MM.1S (cell line): ENCODE measurements at regions not wholly inside any gene's neighbourhood (a gene's known extent, or its start where the extent isn't known, plus 50 kb on each side); places are given as distances from the start of the nearest gene placed in this dataset.

ENCODE experiments used
- DNase-seq: peaks from one replicate; pipeline ENCODE4 v3.0.0-alpha.2; 2015
- H2AFZ ChIP-seq: fragments of 300-600 bp; sonication (generic); 2 replicates; pipeline ENCODE4 v1.6.0; 2016; ENCODE audit warnings: antibody characterized with exemption, low read length
- H3F3A ChIP-seq: fragments of 300-600 bp; sonication (generic); 2 replicates; pipeline ENCODE4 v1.6.1; 2016; ENCODE audit warnings: mild to moderate bottlenecking, antibody characterized with exemption, low read length, moderate library complexity, mixed read lengths; ENCODE audit not compliant: insufficient read depth
- H3K27ac ChIP-seq: fragments of 300-600 bp; sonication (generic); 2 replicates; pipeline ENCODE4 v1.5.1; 2016; ENCODE audit warnings: mild to moderate bottlenecking, low read length
- H3K27me3 ChIP-seq: fragments of 300-600 bp; sonication (generic); replicated peaks from 2 replicates; pipeline ENCODE4 v1.6.0; 2016; ENCODE audit warnings: low read length; ENCODE audit not compliant: insufficient read depth
- H3K36me3 ChIP-seq: fragments of 300-600 bp; sonication (generic); replicated peaks from 2 replicates; pipeline ENCODE4 v1.6.1; 2016; ENCODE audit warnings: mild to moderate bottlenecking, low read length, mixed read lengths; ENCODE audit not compliant: insufficient read depth
- H3K4me1 ChIP-seq: fragments of 300-600 bp; sonication (generic); 2 replicates; pipeline ENCODE4 v1.6.1; 2016; ENCODE audit warnings: low read length, mixed read lengths
- H3K4me2 ChIP-seq: fragments of 300-600 bp; sonication (generic); 2 replicates; pipeline ENCODE4 v1.6.0; 2016; ENCODE audit warnings: low read depth, low read length
- H3K4me3 ChIP-seq: fragments of 300-600 bp; sonication (generic); 2 replicates; pipeline ENCODE4 v1.5.1; 2016; ENCODE audit warnings: low read length, mixed read lengths
- H3K79me2 ChIP-seq: fragments of 300-600 bp; sonication (generic); 2 replicates; pipeline ENCODE4 v1.6.1; 2016; ENCODE audit warnings: mixed run types, low read length, mixed read lengths
- H3K9ac ChIP-seq: fragments of 300-600 bp; sonication (generic); 2 replicates; pipeline ENCODE4 v1.6.1; 2016; ENCODE audit warnings: low read length, mixed read lengths
- H3K9me2 ChIP-seq: fragments of 300-600 bp; sonication (generic); replicated peaks from 2 replicates; pipeline ENCODE4 v1.6.1; 2016; ENCODE audit warnings: mild to moderate bottlenecking, low read length, mixed read lengths; ENCODE audit not compliant: insufficient read depth
- H3K9me3 ChIP-seq: fragments of 300-600 bp; sonication (generic); replicated peaks from 2 replicates; pipeline ENCODE4 v1.6.1; 2016; ENCODE audit warnings: mild to moderate bottlenecking, low read length, mixed read lengths; ENCODE audit not compliant: insufficient read depth
- H4K20me1 ChIP-seq: fragments of 300-600 bp; sonication (generic); 2 replicates; pipeline ENCODE4 v1.6.1; 2016; ENCODE audit warnings: mild to moderate bottlenecking, low read length, moderate library complexity, mixed read lengths; ENCODE audit not compliant: insufficient read depth
- EZH2 ChIP-seq: fragments of 300-600 bp; sonication (generic); optimal IDR thresholded peaks from 2 replicates; pipeline ENCODE3; 2017; ENCODE audit warnings: low read depth, mild to moderate bottlenecking, antibody characterized with exemption, low read length, mixed read lengths
- EZH2phosphoT487 ChIP-seq: fragments of 300-600 bp; sonication (generic); IDR thresholded peaks from 2 replicates; pipeline ENCODE4 v1.6.1; 2018; ENCODE audit warnings: antibody characterized with exemption, low read length
- TF ChIP-seq, protein P1 (sequence below): fragments of 300-600 bp; sonication (generic); IDR thresholded peaks from 2 replicates; pipeline ENCODE4 v1.5.1; 2016; ENCODE audit warnings: antibody characterized with exemption, low read length, mixed read lengths

- DNase-seq, result no peak
- H3K9me2 ChIP-seq, result no peaks in the 10 kb centered on the region
- no peaks in the 10 kb centered on the region for H3K36me3 ChIP-seq
- H3K4me3 ChIP-seq, result no peak overlapping the region
- H3K4me2 ChIP-seq, result no peak overlapping the region
- H3K9me3 ChIP-seq, result no peaks in the 10 kb centered on the region
- H3K4me1 ChIP-seq, result no peaks in the 10 kb centered on the region
- H3K27ac ChIP-seq, result no peak overlapping the region
- no peaks in the 10 kb centered on the region for H3K27me3 ChIP-seq
- H2AFZ ChIP-seq, result no peak overlapping the region
- no peak overlapping the region for H3K9ac ChIP-seq
- no peaks in the 10 kb centered on the region for H3K79me2 ChIP-seq
- TF ChIP-seq, protein P1, sequence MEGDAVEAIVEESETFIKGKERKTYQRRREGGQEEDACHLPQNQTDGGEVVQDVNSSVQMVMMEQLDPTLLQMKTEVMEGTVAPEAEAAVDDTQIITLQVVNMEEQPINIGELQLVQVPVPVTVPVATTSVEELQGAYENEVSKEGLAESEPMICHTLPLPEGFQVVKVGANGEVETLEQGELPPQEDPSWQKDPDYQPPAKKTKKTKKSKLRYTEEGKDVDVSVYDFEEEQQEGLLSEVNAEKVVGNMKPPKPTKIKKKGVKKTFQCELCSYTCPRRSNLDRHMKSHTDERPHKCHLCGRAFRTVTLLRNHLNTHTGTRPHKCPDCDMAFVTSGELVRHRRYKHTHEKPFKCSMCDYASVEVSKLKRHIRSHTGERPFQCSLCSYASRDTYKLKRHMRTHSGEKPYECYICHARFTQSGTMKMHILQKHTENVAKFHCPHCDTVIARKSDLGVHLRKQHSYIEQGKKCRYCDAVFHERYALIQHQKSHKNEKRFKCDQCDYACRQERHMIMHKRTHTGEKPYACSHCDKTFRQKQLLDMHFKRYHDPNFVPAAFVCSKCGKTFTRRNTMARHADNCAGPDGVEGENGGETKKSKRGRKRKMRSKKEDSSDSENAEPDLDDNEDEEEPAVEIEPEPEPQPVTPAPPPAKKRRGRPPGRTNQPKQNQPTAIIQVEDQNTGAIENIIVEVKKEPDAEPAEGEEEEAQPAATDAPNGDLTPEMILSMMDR, result no peak
- TF ChIP-seq EZH2 (no peak), EZH2phosphoT487 (no peak)
- no peaks in the 10 kb centered on the region for H4K20me1 ChIP-seq
- H3F3A ChIP-seq, result no peaks in the 10 kb centered on the region
Observed at GRCh38 chr14:56952766-56953473, 142.6 kb upstream of the OTX2 start.

- Histone ChIP-seq H3K27ac (no peak overlapping the region), H2AFZ (no peak overlapping the region)
- DNase-seq, result no peak
Observed at GRCh38 chr14:56949828-56950227, 139.5 kb upstream of the OTX2 start.

DNA sequence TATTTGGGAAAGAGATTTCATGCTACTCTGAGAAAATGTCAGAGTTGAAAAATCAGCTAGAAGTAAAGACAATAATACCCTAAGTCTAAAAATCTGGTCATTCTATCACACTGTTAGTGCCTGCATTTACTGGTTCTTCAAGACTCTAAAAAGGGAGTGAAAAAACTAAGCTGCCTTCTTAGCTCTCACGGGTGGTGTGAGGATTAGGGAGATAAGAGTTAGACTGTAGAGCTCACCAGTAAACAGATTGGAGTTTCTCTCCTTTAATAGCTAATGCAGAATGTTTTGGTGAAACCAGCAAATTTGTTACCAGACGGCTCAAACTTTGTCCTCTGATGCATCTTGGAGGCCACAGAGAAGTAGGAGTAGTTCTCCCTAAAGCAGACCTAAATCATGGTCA, 135.0 kb upstream of the OTX2 start:
- no peaks in the 10 kb centered on the region for H3K9me3 ChIP-seq
- H3K4me1 ChIP-seq, result no peaks in the 10 kb centered on the region
- no peak for DNase-seq
- no peak overlapping the region for H2AFZ ChIP-seq
- TF ChIP-seq EZH2, result no peak
- no peak for TF ChIP-seq EZH2phosphoT487
- TF ChIP-seq, protein P1, result no peak
- no peak overlapping the region for H3K27ac ChIP-seq
- no peaks in the 10 kb centered on the region for H4K20me1 ChIP-seq
- no peaks in the 10 kb centered on the region for H3K36me3 ChIP-seq
- H3K4me2 ChIP-seq, result no peak overlapping the region
- no peak overlapping the region for H3K4me3 ChIP-seq
- no peaks in the 10 kb centered on the region for H3K9me2 ChIP-seq
- H3K9ac ChIP-seq, result no peak overlapping the region
- H3K27me3 ChIP-seq, result no peaks in the 10 kb centered on the region
- H3K79me2 ChIP-seq, result no peaks in the 10 kb centered on the region
- H3F3A ChIP-seq, result no peaks in the 10 kb centered on the region

More at GRCh38 chr14:56949828-56950227, 139.5 kb upstream of the OTX2 start:
- no peak for TF ChIP-seq EZH2phosphoT487
- TF ChIP-seq, protein P1, result no peak
- no peak for TF ChIP-seq EZH2
- Histone ChIP-seq H3K36me3 (no peaks in the 10 kb centered on the region), H3F3A (no peaks in the 10 kb centered on the region), H3K9ac (no peak overlapping the region), H3K79me2 (no peaks in the 10 kb centered on the region), H3K4me1 (no peaks in the 10 kb centered on the region), H3K9me3 (no peaks in the 10 kb centered on the region), H3K9me2 (no peaks in the 10 kb centered on the region), H3K27me3 (no peaks in the 10 kb centered on the region), H3K4me2 (no peak overlapping the region), H3K4me3 (no peak overlapping the region), H4K20me1 (no peaks in the 10 kb centered on the region)
